Sigmoid colon (tissue), 6 donors: ENCODE measurements at regions not wholly inside any gene's neighbourhood (a gene's known extent, or its start where the extent isn't known, plus 50 kb on each side); places are given as distances from the start of the nearest gene placed in this dataset.

Experiments
- DNase-seq: peaks from one replicate; pipeline ENCODE4 v3.0.0-alpha.2; 2019
- H3K27ac ChIP-seq, 4 donors: fragments of 200-600 bp; sonication (generic); one replicate each; pipeline ENCODE4 v1.5.1; 2016 to 2019; ENCODE audit warnings: mild to moderate bottlenecking in 1 of 4
- H3K27me3 ChIP-seq, 3 donors: fragments of 200-600 bp; sonication (generic); one replicate each; pipeline ENCODE4 v1.5.1; 2019; ENCODE audit warnings: mild to moderate bottlenecking in 1 of 3
- H3K36me3 ChIP-seq, 4 donors: fragments of 200-600 bp; sonication (generic); one replicate each; pipeline ENCODE4 v1.5.1; 2016 to 2019
- H3K4me1 ChIP-seq, 4 donors: fragments of 200-600 bp; sonication (generic); one replicate each; pipeline ENCODE4 v1.5.1; 2017 to 2019
- H3K4me3 ChIP-seq, 4 donors: fragments of 200-600 bp; sonication (generic); one replicate each; pipeline ENCODE4 v1.5.1; 2017 to 2019; ENCODE audit warnings: mild to moderate bottlenecking in 2 of 4, moderate library complexity in 1 of 4
- H3K9me3 ChIP-seq, 4 donors: fragments of 200-600 bp in 3 of 4; sonication (generic) in 3 of 4; one replicate each; pipeline versions ENCODE4 v1.5.1 to v1.6.1; 2013 to 2019
- CTCF ChIP-seq, 4 experiments: fragments of 450-650 bp in 3 of 4; fragments of 200-600 bp in 1 of 4; IDR thresholded peaks; one replicate each; pipeline ENCODE4 v1.5.1; 2016 to 2019; ENCODE audit warnings: antibody characterized with exemption in 4 of 4, mild to moderate bottlenecking in 3 of 4, moderate library complexity in 2 of 4
- EP300 ChIP-seq, 4 donors: sonication (generic); formaldehyde crosslinking; IDR thresholded peaks; one replicate each; pipeline ENCODE4 v1.6.1; 2017; ENCODE audit warnings: antibody characterized with exemption in 4 of 4
- POLR2A ChIP-seq, 2 donors: fragments of 450-650 bp; IDR thresholded peaks; one replicate each; pipeline ENCODE4 v1.6.1; 2016; ENCODE audit warnings: antibody characterized with exemption in 2 of 2, mild to moderate bottlenecking in 2 of 2, moderate library complexity in 2 of 2
- POLR2AphosphoS5 ChIP-seq, 4 donors: sonication (generic); formaldehyde crosslinking; IDR thresholded peaks; one replicate each; pipeline ENCODE4 v1.6.1; 2017; ENCODE audit warnings: antibody characterized with exemption in 4 of 4
- WGBS, 2 donors: extraction: QIAGEN DNeasy Blood & Tissue Kit; methylation state at CpG; one replicate each; pipeline ENCODE4 v1.1.7; 2013; 5-methylcytosine and 5-hydroxymethylcytosine counted together
- intact Hi-C: fragments of 100-400 bp; cut with DNase I; formaldehyde crosslinking; loops from one replicate; pipeline ENCODE4 v1.15.1; 2023
- donor health status: healthy with polysubstance abuse.
- donor health status: healthy.

- H3K36me3 ChIP-seq: no peaks in the 10 kb centered on the region
- H3K9me3 ChIP-seq: no peaks in the 10 kb centered on the region
- peaks cover 0 to 35% (median 19%) of the 10 kb centered on the region in 4 donors for H3K4me1 ChIP-seq
- TF ChIP-seq CTCF (IDR thresholded peaks at IDR 0.05): no peak
- H3K27ac ChIP-seq: peak overlapping the region in 2 of 4 donors; percentile 19 to 50
- H3K4me3 ChIP-seq: no peak overlapping the region
- DNase-seq: no peak
- intact Hi-C loops: no loop called here
- 61 to 73% methylated on average over 2 of the region's 2 CpGs for WGBS, 2 donors
- H3K27me3 ChIP-seq: no peaks in the 10 kb centered on the region
These were observed 54.8 kb upstream of the ATP2C1 start for GRCh38 chr3:130838898-130839600.

GRCh38 chr3:130839813-130840212 lies 54.1 kb upstream of the ATP2C1 start:
- intact Hi-C loops: no loop called here
- H3K36me3 ChIP-seq: no peaks in the 10 kb centered on the region
- no peaks in the 10 kb centered on the region for H3K27me3 ChIP-seq
- DNase-seq: no peak
- 33 to 51% methylated on average over 4 of the region's 4 CpGs for WGBS, 2 donors
- H3K27ac ChIP-seq: peak overlapping the region in 2 of 4 donors; percentile 19 to 50
- TF ChIP-seq POLR2A (IDR thresholded peaks at IDR 0.05) (no peak), POLR2AphosphoS5 (IDR thresholded peaks at IDR 0.05) (no peak), EP300 (IDR thresholded peaks at IDR 0.05) (no peak), CTCF (IDR thresholded peaks at IDR 0.05) (no peak)
- peaks cover 0 to 35% (median 19%) of the 10 kb centered on the region in 4 donors for H3K4me1 ChIP-seq
- H3K4me3 ChIP-seq: no peak overlapping the region
- no peaks in the 10 kb centered on the region for H3K9me3 ChIP-seq

GRCh38 chr3:130841357-130841756 lies 52.5 kb upstream of the ATP2C1 start:
- DNase-seq: no peak
- intact Hi-C loops: no loop called here
- Histone ChIP-seq H3K4me1 (peaks cover 0 to 30% (median 19%) of the 10 kb centered on the region in 4 donors), H3K36me3 (no peaks in the 10 kb centered on the region), H3K27me3 (no peaks in the 10 kb centered on the region), H3K9me3 (no peaks in the 10 kb centered on the region), H3K4me3 (no peak overlapping the region), H3K27ac (peak overlapping the region in 1 of 4 donors; percentile 12)
- WGBS, 2 donors: 71 to 81% methylated on average over 2 of the region's 2 CpGs
- TF ChIP-seq POLR2AphosphoS5 (IDR thresholded peaks at IDR 0.05) (no peak), CTCF (IDR thresholded peaks at IDR 0.05) (no peak)

- Histone ChIP-seq H3K27ac (peak overlapping the region in 1 of 4 donors; percentile 55), H3K9me3 (no peaks in the 10 kb centered on the region), H3K4me1 (peaks cover 0 to 30% (median 19%) of the 10 kb centered on the region in 4 donors), H3K4me3 (no peak overlapping the region), H3K27me3 (no peaks in the 10 kb centered on the region), H3K36me3 (no peaks in the 10 kb centered on the region)
- TF ChIP-seq EP300 (IDR thresholded peaks at IDR 0.05) (no peak), POLR2A (IDR thresholded peaks at IDR 0.05) (no peak), POLR2AphosphoS5 (IDR thresholded peaks at IDR 0.05) (peak in 1 of 4 donors; percentile 20), CTCF (IDR thresholded peaks at IDR 0.05) (no peak)
- intact Hi-C loops: no loop called here
- DNase-seq: no peak
- 90 to 92% methylated on average over 1 of the region's 1 CpG for WGBS, 2 donors
These were observed 50.4 kb upstream of the ATP2C1 start for GRCh38 chr3:130843441-130843840.
